ENCODE measurements at regions not wholly inside any gene's neighbourhood (a gene's known extent, or its start where the extent isn't known, plus 50 kb on each side); places are given as distances from the start of the nearest gene placed in this dataset.

DNA sequence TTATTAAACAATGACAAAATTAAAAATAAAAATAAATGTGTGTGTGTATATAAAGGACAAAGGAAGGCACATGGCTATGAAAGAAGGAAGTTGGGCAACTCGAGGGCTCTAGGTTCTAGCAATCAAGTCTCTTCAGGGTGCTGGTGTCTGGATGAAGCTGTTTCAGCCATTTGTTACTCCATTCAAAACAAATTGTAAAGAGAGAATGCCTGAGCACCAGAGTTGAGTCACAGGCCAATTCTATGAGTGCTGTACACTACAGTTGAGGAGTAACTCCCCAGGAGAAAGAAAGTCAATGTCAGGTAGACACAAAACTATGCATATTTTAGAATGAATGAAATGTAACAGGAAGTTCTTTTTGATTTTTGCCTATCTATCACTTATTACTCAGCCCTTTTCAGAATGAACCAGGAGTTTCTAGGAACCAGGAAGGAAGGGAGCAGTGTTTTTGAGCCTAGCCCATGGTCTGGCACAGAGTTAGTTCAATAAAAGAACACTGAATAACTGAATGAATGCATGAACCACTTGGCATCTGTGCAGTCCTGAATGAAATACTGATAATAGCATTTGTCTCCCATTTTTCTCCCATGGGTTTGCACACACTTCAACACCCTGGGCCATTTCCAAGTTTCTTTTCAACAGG is 151.7 kb upstream of the CPEB2 start:
- Histone ChIP-seq H3K4me1 (ENCODE audit: control insufficient read depth in 1 of 2, insufficient read depth in 2 of 2, low read depth in 1 of 2, low read length in 1 of 2) (peaks cover 0 to 8% of the 10 kb centered on the region in 2 experiments; a peak in 1 of 4 replicates), H3K79me2 (ENCODE audit: insufficient read depth) (no peaks in the 10 kb centered on the region), H3K4me3 (ENCODE audit: low read depth in 2 of 2, low read length in 1 of 2) (no peak overlapping the region), H3K9ac (no peak overlapping the region), H3K9me2 (no peaks in the 10 kb centered on the region), H3K27ac (ENCODE audit: low read depth in 2 of 2, low read length in 1 of 2) (no peak overlapping the region), H3K27me3 (ENCODE audit: insufficient read depth) (no peaks in the 10 kb centered on the region), H3F3A (replicated peaks; ENCODE audit: insufficient read depth) (peaks cover 18% of the 10 kb centered on the region), H4K20me1 (ENCODE audit: insufficient read depth) (no peaks in the 10 kb centered on the region), H3K4me2 (no peak overlapping the region), H3K36me3 (replicated peaks in 1 of 2; ENCODE audit: control insufficient read depth in 1 of 2, insufficient read depth in 2 of 2, low read length in 1 of 2) (no peaks in the 10 kb centered on the region), H3K9me3 (no peaks in the 10 kb centered on the region), H2AFZ (ENCODE audit: low read depth) (no peak overlapping the region)
- TF ChIP-seq, protein P1, sequence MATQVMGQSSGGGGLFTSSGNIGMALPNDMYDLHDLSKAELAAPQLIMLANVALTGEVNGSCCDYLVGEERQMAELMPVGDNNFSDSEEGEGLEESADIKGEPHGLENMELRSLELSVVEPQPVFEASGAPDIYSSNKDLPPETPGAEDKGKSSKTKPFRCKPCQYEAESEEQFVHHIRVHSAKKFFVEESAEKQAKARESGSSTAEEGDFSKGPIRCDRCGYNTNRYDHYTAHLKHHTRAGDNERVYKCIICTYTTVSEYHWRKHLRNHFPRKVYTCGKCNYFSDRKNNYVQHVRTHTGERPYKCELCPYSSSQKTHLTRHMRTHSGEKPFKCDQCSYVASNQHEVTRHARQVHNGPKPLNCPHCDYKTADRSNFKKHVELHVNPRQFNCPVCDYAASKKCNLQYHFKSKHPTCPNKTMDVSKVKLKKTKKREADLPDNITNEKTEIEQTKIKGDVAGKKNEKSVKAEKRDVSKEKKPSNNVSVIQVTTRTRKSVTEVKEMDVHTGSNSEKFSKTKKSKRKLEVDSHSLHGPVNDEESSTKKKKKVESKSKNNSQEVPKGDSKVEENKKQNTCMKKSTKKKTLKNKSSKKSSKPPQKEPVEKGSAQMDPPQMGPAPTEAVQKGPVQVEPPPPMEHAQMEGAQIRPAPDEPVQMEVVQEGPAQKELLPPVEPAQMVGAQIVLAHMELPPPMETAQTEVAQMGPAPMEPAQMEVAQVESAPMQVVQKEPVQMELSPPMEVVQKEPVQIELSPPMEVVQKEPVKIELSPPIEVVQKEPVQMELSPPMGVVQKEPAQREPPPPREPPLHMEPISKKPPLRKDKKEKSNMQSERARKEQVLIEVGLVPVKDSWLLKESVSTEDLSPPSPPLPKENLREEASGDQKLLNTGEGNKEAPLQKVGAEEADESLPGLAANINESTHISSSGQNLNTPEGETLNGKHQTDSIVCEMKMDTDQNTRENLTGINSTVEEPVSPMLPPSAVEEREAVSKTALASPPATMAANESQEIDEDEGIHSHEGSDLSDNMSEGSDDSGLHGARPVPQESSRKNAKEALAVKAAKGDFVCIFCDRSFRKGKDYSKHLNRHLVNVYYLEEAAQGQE (IDR thresholded peaks at IDR 0.05; ENCODE audit: low read depth, low read length), result no peak
- no peak for TF ChIP-seq GABPA (IDR thresholded peaks at IDR 0.05; ENCODE audit: low read depth)
- POLR2A ChIA-PET, result no interaction called here
- DNase-seq, result no peak
- CTCF ChIA-PET, result no interaction called here
- WGBS (ENCODE audit: low lambda C conversion rate), result 84% methylated on average over 1 of the region's 1 CpG

DNA sequence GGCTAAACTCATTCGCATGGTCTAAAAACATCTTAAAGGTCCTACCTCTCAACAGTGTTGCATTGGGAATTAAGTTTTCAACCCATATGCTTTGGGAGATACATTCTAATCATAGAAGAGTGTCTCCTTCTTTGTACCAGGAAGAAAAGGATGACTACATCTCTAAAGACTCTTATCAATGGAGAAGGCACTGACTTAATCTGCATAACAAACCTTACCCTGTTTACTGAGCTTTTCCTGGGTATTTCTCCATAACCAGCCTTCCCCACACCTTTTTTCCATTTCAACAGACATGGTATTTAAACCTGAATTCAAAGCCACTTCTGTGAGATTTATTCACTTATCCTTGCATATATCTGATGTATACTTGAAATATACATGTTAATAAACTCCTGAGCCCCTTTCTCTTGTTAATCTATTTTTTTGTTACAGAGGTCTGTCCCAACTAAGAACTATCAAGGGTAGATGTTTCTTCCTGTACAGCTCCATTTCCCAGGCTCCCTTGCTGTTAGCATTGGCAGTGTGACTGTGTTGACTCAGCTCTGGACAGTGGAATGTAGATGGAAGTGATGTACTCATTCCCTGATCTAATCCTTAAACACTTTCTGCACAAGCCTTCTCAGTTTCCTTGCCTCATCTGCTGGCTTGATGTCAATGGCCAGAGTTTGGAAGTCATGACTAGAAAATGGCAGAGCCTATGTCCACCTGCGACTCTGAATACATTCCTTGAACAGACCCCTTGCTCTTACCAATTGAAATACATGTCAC is 148.9 kb upstream of the CPEB2 start:
- peak overlapping the region in 1 of 2 experiments; percentile 87; a peak in 2 of 4 replicates for H3K27ac ChIP-seq (ENCODE audit: low read depth in 2 of 2, low read length in 1 of 2)
- H3K4me2 ChIP-seq, result no peak overlapping the region
- no peaks in the 10 kb centered on the region for H4K20me1 ChIP-seq (ENCODE audit: insufficient read depth)
- H3K27me3 ChIP-seq (ENCODE audit: insufficient read depth), result no peaks in the 10 kb centered on the region
- H3K9me2 ChIP-seq, result no peaks in the 10 kb centered on the region
- ChIA-PET POLR2A (no interaction called here), CTCF (no interaction called here)
- TF ChIP-seq SMC3 (IDR thresholded peaks at IDR 0.05; ENCODE audit: low read depth, low read length), result no peak
- TF ChIP-seq TCF12 (IDR thresholded peaks at IDR 0.05), result peak; percentile 76
- peak; percentile 37; the same call in 1 of the 2 replicates for TF ChIP-seq ELF1 (IDR thresholded peaks at IDR 0.05)
- TF ChIP-seq, protein P2, sequence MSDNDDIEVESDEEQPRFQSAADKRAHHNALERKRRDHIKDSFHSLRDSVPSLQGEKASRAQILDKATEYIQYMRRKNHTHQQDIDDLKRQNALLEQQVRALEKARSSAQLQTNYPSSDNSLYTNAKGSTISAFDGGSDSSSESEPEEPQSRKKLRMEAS (IDR thresholded peaks at IDR 0.05; ENCODE audit: low read depth), result peak; percentile 77; the same call in 1 of the 2 replicates
- 0 out of 2 replicates have a peak, but pooled peaks have one; percentile 23 for TF ChIP-seq TEAD4 (IDR thresholded peaks at IDR 0.05; ENCODE audit: borderline replicate concordance, insufficient read depth)
- TF ChIP-seq MEF2A (IDR thresholded peaks at IDR 0.05; ENCODE audit: borderline replicate concordance, low read depth), result no peak
- TF ChIP-seq SIN3A (IDR thresholded peaks at IDR 0.05; ENCODE audit: borderline replicate concordance, low read depth, low read length), result no peak
- TF ChIP-seq YY1 (IDR thresholded peaks at IDR 0.05; ENCODE audit: low read depth), result peak; percentile 49; the same call in 1 of the 2 replicates
- TF ChIP-seq EP300 (IDR thresholded peaks at IDR 0.05; ENCODE audit: borderline replicate concordance in 1 of 2, low read depth in 1 of 2, low read length in 1 of 2), result peak in 1 of 2 experiments; percentile 50; a peak in 1 of 4 replicates
- TF ChIP-seq, protein P3, sequence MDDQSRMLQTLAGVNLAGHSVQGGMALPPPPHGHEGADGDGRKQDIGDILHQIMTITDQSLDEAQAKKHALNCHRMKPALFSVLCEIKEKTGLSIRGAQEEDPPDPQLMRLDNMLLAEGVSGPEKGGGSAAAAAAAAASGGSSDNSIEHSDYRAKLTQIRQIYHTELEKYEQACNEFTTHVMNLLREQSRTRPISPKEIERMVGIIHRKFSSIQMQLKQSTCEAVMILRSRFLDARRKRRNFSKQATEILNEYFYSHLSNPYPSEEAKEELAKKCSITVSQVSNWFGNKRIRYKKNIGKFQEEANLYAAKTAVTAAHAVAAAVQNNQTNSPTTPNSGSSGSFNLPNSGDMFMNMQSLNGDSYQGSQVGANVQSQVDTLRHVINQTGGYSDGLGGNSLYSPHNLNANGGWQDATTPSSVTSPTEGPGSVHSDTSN (IDR thresholded peaks at IDR 0.05), result peak; percentile 37; the same call in 1 of the 2 replicates
- TF ChIP-seq JUND (IDR thresholded peaks at IDR 0.05), result peak; percentile 60
- TF ChIP-seq, protein P4, sequence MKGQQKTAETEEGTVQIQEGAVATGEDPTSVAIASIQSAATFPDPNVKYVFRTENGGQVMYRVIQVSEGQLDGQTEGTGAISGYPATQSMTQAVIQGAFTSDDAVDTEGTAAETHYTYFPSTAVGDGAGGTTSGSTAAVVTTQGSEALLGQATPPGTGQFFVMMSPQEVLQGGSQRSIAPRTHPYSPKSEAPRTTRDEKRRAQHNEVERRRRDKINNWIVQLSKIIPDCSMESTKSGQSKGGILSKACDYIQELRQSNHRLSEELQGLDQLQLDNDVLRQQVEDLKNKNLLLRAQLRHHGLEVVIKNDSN (IDR thresholded peaks at IDR 0.05; ENCODE audit: borderline replicate concordance, low read depth), result no peak
- TF ChIP-seq FOSL2 (IDR thresholded peaks at IDR 0.05; ENCODE audit: borderline replicate concordance, low read depth), result peak; percentile 71; the same call in 1 of the 2 replicates
- no peak for TF ChIP-seq EZH2phosphoT487 (IDR thresholded peaks at IDR 0.05; ENCODE audit: borderline replicate concordance, low read depth)
- TF ChIP-seq NFIC (IDR thresholded peaks at IDR 0.05; ENCODE audit: borderline replicate concordance), result peak; percentile 63
- no peaks in the 10 kb centered on the region for H3K79me2 ChIP-seq (ENCODE audit: insufficient read depth)
- peaks cover 24% of the 10 kb centered on the region for H3F3A ChIP-seq (replicated peaks; ENCODE audit: insufficient read depth)
- no peaks in the 10 kb centered on the region for H3K9me3 ChIP-seq
- DNase-seq, result no peak
- H3K4me1 ChIP-seq (ENCODE audit: control insufficient read depth in 1 of 2, insufficient read depth in 2 of 2, low read depth in 1 of 2, low read length in 1 of 2), result peaks cover 0 to 14% of the 10 kb centered on the region in 2 experiments; a peak in 2 of 4 replicates
- peak overlapping the region; percentile 81 for H2AFZ ChIP-seq (ENCODE audit: low read depth)
- H3K9ac ChIP-seq, result no peak overlapping the region
- no peaks in the 10 kb centered on the region for H3K36me3 ChIP-seq (replicated peaks in 1 of 2; ENCODE audit: control insufficient read depth in 1 of 2, insufficient read depth in 2 of 2, low read length in 1 of 2)
- H3K4me3 ChIP-seq (ENCODE audit: low read depth in 2 of 2, low read length in 1 of 2), result no peak overlapping the region
- 79% methylated on average over 2 of the region's 2 CpGs for WGBS (ENCODE audit: low lambda C conversion rate)

Data from SK-N-SH (cell line).